NCI-H1092 treated with DMSO at 0.1 percent for 48 hours (cell line): ENCODE measurements at regions not wholly inside any gene's neighbourhood (a gene's known extent, or its start where the extent isn't known, plus 50 kb on each side); places are given as distances from the start of the nearest gene placed in this dataset.
"Not testable (repeated sequence)": the region's sequence is repeated elsewhere in the genome, so short reads cannot be mapped to it uniquely, and the experiment has no call there.

Source experiments
- DNase-seq: peaks from one replicate; lab custom pipeline; 2025; lab: John Stamatoyannopoulos, UW

DNA sequence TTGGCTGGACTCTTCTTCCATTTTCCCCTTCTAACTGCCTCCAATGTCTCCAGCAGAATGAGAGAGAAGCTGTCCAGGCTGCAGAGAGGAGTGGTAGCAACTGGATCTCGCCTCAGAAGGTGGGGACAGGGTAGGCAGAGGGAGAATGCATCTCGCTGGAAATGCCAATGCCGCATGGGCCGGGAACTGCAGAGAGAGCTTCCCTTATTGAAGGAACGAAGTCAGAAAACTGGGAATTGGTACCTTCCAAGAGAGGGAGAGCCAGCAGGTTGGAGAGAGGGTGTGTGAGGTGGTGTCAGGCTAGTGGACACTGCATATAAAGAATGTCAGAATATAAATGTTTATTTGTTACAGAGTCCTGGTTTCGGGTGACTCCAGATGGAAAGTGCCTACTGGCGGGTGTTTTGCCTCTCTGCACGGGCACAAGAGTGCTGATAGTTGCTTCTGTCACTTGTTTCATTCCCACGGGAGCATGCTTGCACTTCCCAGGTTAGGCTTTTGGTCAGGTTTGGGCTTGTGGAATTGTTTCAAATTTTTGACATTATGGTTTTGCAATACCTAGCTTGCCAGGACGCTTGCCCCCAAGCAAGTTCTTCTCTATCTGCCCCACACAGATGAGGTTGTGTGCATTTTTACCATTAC is 156.8 kb upstream of the STS start:
- no peak for DNase-seq

- no peak for DNase-seq
Observed at GRCh38 chrX:6989858-6990257, 157.7 kb upstream of the STS start.

DNA sequence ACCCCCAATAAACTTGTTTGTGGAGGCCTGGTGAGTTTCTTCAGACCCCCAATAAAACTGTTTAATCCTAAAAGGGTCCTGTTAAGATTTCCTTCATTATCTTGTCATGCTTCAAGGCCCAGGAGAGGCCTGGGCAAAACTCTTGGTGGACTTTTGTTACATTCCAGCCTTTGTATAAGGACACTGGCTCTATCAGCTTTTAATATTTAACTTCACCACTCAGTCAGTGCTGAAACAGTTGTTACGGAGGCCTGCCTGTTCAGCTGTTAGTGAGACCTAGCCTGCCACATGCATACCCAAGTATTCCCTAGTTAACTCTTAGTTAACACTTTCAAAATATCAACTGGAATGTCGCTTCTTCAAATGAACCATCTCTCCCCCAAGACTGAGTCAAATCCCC is 158.8 kb upstream of the STS start:
- DNase-seq, result not testable (repeated sequence)

- DNase-seq, result no peak
Observed at GRCh38 chrX:6986915-6987314, 160.6 kb upstream of the STS start.

DNA sequence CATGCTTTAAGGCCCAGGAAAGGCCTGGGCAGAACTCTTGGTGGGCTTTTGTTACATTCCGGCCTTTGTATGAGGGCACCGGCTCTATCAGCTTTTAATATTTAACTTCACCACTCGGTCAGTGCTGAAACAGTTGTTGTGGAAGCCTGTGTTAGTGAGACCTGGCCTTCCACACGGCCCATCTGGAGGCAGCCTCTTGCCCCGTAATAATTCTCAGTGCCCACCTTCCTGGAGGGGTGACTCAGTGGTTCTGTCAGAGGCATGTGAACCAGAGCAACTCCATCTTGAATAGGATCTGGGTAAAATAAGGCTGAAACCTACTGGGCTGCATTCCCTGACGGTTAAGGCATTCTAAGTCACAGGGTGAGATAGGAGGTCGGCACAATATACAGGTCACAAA is 162.0 kb upstream of the STS start:
- no peak for DNase-seq

DNA sequence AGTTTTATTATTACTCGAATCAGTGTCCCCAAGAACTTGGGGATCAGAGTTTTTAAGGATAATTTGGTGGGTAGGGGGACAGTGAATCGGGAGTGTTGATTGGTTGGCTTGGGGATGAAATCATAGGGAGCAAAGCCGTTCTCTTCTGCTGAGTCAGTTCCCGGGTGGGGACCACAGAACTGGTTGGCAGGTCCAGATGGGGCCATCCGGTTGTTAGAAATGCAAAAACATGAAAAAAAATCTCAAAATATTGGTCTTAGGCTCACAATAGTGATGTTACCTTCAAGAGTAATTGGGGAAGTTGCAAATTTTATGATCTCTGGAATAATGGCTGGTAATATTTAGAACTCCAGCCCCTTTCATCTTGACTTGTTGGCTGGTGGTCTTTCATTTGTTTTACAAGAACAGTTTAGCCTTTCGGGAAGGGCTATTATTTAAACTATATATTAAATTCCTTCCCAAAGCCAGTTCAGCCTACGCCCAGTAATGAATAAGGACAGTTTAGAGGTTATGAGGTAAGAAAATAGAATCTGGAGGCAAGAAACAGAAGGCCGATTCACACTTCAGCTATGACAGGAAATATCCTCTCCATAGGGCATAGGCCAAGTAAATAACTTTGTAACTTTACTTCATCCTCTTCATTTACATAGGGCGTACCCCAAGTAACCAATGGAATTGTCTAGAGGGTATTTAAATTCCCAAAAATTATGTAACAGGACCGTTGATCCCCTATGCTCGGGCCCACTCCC is 164.1 kb upstream of the STS start:
- DNase-seq, result no peak

DNA sequence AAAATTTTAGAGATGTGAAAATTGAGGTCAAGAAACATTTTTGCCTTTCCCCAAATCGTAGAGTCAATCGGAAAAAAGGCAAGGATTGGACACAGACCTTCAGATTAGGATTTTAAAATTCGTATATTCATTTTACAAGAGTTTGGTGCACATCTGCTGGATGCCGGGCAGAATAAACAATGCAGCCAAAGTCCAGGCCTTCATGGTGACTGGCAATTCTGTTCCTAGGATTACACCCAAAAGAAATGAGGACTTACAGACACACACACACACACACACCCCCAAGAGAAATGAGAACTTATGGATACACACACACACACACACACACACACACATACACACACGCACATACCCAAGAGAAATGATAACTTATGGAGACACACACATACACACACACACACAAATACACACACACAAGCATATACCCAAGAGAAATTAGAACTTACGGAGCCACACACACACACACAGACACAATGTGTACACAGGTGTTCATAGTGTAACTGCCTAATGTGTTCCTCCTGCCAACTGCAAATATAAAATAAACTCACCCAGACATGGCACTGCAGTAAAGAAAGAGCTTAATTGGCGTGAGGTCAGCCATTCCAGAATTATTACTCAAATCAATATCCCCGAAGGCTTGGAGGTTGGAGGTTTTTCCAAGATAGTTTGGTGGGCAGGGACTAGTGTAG is 165.7 kb upstream of the STS start:
- peak; percentile 14 for DNase-seq

GRCh38 chrX:6980981-6981380 is 166.5 kb upstream of the STS start:
- DNase-seq, result no peak

DNA sequence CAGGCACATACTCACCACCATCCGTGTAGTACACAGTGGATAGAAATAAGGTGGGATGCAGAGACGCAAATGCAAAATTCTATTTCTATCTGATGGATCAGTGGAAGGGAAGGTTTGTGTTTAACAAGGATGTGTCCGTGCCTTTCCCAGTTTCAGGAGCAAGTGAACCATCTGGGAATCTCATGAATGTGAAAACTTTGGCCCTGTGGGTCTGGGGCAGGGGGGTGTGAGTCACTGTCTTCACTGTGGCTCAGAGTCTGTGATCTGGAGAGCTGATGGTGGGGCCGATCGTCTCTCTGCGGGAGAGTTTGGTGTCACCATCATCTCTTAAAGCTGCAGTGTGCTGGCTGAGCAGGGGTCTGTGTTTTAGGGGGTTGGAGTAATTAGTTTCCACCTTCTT is 179.3 kb upstream of the STS start:
- no peak for DNase-seq

- no peak for DNase-seq
Observed at GRCh38 chrX:6965729-6966128, 181.8 kb upstream of the STS start.

DNA sequence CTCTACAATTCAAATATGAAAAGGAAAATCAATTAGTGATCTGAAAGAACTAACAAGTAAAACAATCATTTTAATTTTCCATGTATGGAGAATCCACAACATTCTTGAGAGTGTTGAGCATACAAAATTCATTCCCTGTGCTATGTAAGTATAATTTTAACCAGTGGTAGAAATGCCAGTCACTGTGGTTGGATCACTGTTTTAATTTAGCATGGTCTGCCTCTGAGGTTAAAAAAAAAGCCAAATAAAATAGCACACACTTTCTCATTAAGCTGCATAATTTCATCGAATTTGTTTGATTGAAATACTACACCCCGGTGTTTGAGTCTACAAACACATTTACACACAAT is 185.5 kb upstream of the STS start:
- DNase-seq, result no peak

DNA sequence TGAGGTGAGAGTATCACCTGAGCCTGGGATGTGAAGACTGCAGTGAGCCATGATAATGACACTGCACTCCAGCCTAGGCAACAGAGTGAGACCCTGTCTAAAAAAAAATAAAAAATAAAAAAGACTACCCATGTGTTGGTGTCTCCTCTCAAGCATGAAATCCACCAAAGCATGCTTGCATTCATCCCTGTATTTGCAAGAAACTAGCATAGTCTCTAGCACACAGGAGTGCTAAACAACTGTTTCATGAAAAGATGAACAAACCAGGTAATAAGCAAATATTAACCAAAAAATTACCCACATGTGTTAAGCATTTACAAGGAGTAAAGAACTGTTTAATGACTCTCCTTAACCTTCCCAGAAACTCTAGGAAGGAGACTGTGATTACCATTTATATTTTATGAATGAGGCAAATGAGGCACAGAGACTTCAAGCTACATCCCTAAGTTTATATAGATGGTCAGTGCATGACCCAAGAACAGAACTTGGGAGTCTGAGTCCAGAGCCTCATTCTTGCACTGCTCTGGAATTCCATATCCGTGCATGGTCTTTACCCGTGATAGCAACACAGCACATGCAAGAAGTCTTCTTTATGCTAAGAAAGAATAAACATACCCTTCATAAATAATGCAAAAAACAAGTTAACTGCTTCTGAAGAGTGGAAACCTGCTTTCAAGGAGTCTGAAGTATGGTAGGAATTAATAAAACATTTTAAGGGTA is 186.1 kb upstream of the STS start:
- DNase-seq, result no peak

DNA sequence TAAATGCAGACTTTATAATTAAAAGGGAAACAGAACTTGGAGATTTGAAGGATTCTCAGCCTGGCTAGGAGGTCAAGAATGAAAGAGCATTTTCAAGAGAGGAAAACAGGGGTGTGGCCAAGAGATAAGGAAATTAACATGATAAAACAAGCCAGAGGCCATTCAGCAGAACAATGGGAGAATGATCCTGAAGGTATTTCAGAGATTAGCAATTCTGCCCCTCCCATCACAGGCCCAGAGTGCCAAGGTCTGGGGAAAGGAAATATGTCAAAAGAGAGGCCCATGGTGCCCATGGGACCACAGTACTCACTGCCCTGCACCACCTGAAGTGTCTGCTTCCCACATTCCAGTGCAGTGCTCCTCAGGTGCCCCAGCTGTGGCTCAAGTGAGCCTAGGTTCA is 188.5 kb upstream of the STS start:
- DNase-seq, result no peak

GRCh38 chrX:6954836-6955235 is 192.7 kb upstream of the STS start:
- no peak for DNase-seq

DNA sequence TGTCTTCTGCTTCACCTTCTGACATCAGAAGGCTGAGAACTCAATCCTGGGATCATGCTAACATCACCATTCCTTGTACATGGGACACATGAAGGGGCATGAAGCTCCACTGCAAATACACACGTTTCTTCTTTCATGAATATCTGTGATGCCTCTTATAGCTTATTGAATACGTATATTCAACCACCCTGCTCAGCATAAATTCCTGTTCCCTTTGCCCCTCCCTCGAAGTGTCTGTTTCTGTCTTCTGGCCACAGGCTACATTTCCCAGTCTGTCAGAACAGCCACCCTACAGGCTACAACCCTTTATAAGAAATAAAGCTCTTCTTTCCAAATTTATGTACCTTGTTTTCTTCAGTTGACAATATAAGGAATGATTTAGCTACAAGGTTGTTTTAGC is 201.3 kb upstream of the STS start:
- DNase-seq, result no peak

- no peak for DNase-seq
Observed at GRCh38 chrX:6941041-6941440, 206.5 kb upstream of the STS start.

DNA sequence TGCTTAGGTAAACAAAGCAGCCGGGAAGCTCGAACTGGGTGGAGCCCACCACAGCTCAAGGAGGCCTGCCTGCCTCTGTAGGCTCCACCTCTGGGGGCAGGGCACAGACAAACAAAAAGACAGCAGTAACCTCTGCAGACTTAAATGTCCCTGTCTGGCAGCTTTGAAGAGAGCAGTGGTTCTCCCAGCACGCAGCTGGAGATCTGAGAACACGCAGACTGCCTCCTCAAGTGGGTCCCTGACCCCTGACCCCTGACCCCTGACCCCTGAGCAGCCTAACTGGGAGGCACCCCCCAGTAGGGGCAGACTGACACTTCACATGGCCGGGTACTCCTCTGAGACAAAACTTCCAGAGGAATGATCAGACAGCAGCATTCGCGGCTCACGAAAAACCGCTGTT is 214.6 kb upstream of the STS start:
- DNase-seq, result not testable (repeated sequence)

- no peak for DNase-seq
Observed at GRCh38 chrX:6930307-6930849, 217.1 kb upstream of the STS start.

GRCh38 chrX:6924443-6925077 is 223.0 kb upstream of the STS start:
- DNase-seq, result no peak

DNA sequence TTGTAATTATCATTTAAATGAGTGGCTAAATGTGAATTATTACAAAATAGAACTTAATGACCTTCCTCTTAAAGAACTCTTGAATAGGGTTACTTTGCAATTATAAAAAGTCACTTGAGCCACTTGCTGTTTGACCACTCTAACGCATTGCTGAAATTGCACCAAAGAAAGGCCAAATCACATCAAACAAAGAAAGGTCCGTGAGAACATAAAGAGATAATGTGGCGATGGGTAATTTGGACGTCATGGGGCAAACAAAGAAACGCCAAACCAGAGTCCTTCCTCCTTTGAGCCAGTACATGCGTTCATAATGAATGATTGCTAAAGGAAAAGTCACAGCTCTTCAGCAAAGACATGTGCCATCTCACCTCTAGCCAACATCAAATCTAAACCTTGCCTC is 229.8 kb upstream of the STS start:
- no peak for DNase-seq

GRCh38 chrX:6910218-6910617 is 237.3 kb upstream of the STS start:
- DNase-seq, result no peak

DNA sequence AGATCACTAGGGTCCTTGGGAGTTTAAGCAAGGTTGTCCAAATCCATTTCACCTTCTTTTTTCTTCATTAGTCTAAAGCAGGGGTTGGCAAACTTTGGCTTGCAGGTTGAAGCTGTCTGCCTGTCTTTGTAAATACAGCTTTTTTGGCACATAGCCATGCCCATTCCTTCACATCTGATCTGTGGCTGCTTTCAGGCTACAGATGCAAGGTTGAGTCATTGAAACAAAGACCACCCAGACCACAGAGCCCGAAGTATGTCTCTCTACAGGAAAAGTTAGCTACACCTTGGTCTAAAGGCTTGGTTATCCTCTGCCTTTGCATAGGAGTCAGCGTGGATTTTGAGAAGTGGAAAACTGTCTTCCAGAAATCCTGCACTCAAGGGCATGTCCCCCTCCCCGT is 238.1 kb upstream of the STS start:
- DNase-seq, result no peak
